Erythroblast (primary cell): ENCODE measurements at regions not wholly inside any gene's neighbourhood (a gene's known extent, or its start where the extent isn't known, plus 50 kb on each side); places are given as distances from the start of the nearest gene placed in this dataset.

ENCODE experiments used
- GATA1 ChIP-seq: IDR thresholded peaks from 2 replicates; pipeline ENCODE4 v1.6.1; 2011; ENCODE audit warnings: low read depth, mild to moderate bottlenecking, control low read depth, low read length, moderate library complexity
- POLR2A ChIP-seq: IDR thresholded peaks from 2 replicates; pipeline ENCODE4 v1.6.1; 2011; ENCODE audit warnings: mild to moderate bottlenecking, low read length

DNA sequence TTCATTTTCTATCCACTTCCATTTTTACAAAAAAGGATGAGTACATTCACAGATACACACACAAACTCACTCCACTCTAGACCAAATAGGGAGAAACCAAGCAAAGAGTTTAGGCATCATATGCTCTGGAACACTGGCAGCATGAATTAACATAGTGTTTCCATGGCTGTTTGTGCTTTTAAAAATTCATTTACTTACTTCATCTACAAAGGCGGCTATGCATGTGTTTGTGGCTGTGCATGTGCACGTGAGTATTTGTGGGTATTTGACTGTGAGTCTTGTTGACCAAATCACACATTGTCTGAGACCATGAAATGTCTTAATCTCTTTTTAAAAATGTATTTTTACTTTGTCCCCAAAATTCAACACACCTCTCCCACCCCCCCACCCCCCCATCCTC lies 203.0 kb upstream of the SESN3 start:
- TF ChIP-seq POLR2A: no peak
- TF ChIP-seq GATA1: no peak
